Keratinocyte (primary cell): ENCODE measurements at regions not wholly inside any gene's neighbourhood (a gene's known extent, or its start where the extent isn't known, plus 50 kb on each side); places are given as distances from the start of the nearest gene placed in this dataset.

Experiments used
- EZH2 ChIP-seq: IDR thresholded peaks from one replicate; pipeline ENCODE4 v1.6.1; 2012; ENCODE audit warnings: inconsistent platforms, mild to moderate bottlenecking, low read length, moderate library complexity
- TF ChIP-seq, protein P1 (sequence below), 3 experiments: IDR thresholded peaks in 1 of 3; conservative IDR thresholded peaks in 1 of 3; optimal IDR thresholded peaks in 1 of 3; 2 replicates in 2 of 3; 3 replicates in 1 of 3; pipeline versions ENCODE3 to v1.5.1; 2011; ENCODE audit warnings: low read length in 3 of 3, mild to moderate bottlenecking in 3 of 3, moderate library complexity in 2 of 3, control low read depth in 1 of 3, inconsistent platforms in 1 of 3; ENCODE audit not compliant: insufficient read depth in 2 of 3; ENCODE audit errors: extremely low read depth in 1 of 3

DNA sequence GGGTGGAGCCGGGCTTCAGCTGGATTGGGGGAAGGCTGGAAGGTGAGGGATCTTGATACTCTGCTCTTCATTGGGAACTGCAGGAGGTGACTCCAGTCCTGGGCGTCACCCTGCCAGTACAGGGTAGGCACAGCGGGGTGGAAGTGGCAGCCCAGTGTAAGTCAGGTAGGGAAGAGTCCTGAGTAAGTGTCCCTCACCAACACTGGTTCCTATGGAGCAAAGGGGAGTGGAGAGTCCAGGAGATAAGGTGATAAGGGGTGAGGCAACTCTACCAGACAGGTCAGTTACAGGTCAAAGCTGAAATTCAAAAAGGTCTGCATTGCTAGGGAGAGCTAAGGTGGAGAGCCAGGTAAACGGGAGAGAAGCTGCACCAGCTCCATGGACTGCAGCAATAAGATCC lies 145.6 kb upstream of the NFE2L3 start:
- TF ChIP-seq, protein P1, sequence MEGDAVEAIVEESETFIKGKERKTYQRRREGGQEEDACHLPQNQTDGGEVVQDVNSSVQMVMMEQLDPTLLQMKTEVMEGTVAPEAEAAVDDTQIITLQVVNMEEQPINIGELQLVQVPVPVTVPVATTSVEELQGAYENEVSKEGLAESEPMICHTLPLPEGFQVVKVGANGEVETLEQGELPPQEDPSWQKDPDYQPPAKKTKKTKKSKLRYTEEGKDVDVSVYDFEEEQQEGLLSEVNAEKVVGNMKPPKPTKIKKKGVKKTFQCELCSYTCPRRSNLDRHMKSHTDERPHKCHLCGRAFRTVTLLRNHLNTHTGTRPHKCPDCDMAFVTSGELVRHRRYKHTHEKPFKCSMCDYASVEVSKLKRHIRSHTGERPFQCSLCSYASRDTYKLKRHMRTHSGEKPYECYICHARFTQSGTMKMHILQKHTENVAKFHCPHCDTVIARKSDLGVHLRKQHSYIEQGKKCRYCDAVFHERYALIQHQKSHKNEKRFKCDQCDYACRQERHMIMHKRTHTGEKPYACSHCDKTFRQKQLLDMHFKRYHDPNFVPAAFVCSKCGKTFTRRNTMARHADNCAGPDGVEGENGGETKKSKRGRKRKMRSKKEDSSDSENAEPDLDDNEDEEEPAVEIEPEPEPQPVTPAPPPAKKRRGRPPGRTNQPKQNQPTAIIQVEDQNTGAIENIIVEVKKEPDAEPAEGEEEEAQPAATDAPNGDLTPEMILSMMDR (optimal IDR thresholded peaks at IDR 0.05 in 1 of 3, IDR thresholded peaks at IDR 0.05 in 1 of 3, conservative IDR thresholded peaks at IDR 0.05 in 1 of 3; ENCODE audit: extremely low read depth in 1 of 3, insufficient read depth in 2 of 3, low read length in 3 of 3) = no peak
- no peak for TF ChIP-seq EZH2
